ENCODE measurements at regions not wholly inside any gene's neighbourhood (a gene's known extent, or its start where the extent isn't known, plus 50 kb on each side); places are given as distances from the start of the nearest gene placed in this dataset.
"Not testable (repeated sequence)": the region's sequence is repeated elsewhere in the genome, so short reads cannot be mapped to it uniquely, and the experiment has no call there.

- DNase-seq (ENCODE audit: low read depth in 2 of 2) = no peak
Observed at GRCh38 chr5:27868292-27868691, 829.9 kb upstream of the CDH9 start.

DNA sequence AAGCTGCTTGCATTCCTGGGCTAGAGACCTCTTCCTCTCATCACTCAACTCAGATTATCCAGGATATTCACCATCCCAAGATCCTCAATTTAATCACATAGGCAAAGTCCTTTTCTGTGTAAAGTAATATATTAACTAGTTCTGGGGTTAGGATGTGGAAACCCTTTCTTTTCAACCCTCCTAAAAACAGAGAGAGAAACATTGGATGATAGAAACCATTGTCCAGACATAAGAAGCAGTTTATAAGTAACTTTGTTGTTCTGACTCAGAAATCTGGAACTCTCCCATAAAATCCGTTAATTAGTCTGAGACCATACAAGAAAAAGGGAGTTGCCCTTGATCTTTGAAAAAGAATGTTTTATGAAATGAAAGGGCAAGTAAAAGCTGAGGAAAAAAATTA, 817.1 kb upstream of the CDH9 start:
- DNase-seq (ENCODE audit: low read depth in 2 of 2) = no peak

- no peak for DNase-seq (ENCODE audit: low read depth in 2 of 2)
Observed at GRCh38 chr5:27854243-27854852, 816.0 kb upstream of the CDH9 start.

- DNase-seq (ENCODE audit: low read depth in 2 of 2) = no peak
Observed at GRCh38 chr5:27845248-27845647, 806.9 kb upstream of the CDH9 start.

GRCh38 chr5:27836704-27837103, 798.3 kb upstream of the CDH9 start:
- not testable (repeated sequence) for DNase-seq (ENCODE audit: low read depth in 2 of 2)

DNA sequence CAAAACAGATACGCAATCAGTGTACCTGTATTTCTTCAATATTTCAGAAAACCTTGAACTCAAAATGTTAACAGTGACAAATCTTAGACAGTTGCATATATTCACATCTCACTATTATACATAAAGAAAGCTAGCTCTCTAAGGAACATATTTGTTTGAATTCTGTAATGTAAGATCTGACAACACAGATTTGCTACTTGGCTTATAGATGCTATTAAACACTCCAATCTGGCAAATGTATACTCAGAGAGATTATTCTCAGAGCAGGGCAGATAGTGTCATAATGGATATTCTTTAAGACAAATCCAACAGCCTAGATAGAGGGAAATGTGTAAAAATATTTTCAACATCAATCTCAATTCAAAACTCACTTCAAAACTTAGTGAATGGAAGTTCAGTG, 794.5 kb upstream of the CDH9 start:
- no peak for DNase-seq (ENCODE audit: low read depth in 2 of 2)

GRCh38 chr5:27830546-27830945, 792.2 kb upstream of the CDH9 start:
- DNase-seq (ENCODE audit: low read depth in 2 of 2) = no peak

DNA sequence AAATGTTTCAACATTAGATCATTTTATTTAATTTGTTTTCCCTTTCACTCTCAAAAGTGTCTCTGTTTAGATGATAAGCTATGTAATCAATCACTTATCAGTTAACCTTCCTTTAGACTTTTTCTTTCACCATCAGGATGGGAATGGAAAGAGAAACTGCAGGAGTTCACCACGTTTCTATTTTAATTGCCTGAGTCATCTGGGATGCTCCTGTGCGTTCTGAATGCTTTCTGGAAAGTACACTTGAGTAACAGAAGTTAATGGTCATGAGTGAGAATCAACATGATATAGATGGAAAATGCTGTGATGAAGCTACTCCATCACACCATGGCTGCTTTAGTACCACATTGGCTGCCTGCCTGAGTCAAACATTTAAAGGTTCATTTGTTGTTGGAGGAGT, 783.3 kb upstream of the CDH9 start:
- no peak for DNase-seq (ENCODE audit: low read depth in 2 of 2)

DNA sequence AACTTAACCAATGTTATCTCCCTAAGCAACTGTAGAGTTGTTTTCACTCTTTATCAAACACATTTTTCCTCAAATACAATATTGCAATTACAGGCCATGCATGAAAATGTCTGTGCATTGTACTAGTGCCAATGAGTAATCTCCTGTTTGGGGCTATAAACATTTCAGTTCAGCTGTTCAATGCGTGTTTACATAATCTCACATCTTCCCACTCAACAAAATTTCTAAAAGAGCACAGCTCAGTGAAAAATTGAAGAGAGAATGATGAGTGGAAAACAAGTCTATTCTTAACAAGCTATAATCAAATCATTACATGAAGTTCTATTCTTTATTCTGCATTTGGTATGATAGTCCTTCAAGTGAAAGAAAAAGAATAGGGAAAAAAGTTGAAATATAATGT, 780.5 kb upstream of the CDH9 start:
- no peak for DNase-seq (ENCODE audit: low read depth in 2 of 2)

- DNase-seq (ENCODE audit: low read depth in 2 of 2) = no peak
Observed at GRCh38 chr5:27814983-27815382, 776.6 kb upstream of the CDH9 start.

DNA sequence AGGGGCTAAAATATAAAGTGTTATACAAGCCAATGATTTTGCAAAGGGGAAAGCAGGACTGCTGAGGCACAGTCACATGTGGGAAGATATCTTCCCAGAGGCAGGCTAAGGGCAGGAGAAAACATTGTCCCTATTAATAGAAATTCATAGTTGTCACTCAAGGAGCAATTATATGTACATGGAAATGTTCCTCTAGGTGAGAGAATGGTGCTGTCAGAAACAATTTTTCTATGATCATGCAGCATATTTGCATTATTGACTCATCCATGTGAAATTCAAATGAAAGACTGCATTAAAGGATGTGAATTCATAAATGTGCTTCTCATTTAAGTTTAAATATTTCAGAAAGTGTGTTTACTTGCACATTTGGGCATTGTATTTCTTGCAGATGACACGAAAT, 775.9 kb upstream of the CDH9 start:
- no peak for DNase-seq (ENCODE audit: low read depth in 2 of 2)

DNA sequence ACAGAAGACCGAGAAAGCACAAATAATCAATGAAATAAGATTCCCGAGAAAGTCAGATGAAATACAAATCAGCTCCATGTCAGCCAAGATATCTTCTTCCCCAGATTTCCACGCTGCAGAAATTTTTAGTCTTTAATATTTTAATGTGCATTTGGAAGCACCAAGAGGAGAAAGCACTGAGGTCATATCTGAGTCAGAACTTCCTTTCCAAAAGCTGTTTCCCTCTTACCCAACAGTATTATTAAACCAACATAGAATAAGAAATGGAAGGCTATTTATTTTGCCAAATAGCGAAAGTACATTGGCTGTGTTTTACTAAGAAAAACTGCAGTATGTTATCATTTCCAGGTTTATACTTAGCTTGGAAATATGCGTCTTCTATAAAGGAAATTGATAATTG, 772.1 kb upstream of the CDH9 start:
- no peak for DNase-seq (ENCODE audit: low read depth in 2 of 2)

- no peak for DNase-seq (ENCODE audit: low read depth in 2 of 2)
Observed at GRCh38 chr5:27797220-27797619, 758.8 kb upstream of the CDH9 start.

DNA sequence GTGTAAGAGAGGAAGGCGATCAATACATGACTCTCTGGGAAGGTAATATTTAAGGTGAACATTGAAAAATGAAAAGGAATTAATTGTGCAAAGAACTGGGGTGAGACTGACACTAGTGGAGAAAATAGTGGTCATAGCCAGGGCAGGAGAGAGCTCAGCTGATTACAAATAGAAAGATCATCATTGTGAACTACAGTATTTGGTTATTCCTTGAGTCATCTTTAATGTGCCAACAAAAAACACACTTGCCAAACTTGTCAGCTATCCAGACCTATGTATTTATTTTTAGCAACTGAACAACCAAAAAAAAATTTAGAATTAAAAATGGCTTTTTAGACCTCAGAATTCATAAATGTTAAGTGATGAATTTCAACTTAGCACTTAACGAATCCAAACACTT, 749.8 kb upstream of the CDH9 start:
- no peak for DNase-seq (ENCODE audit: low read depth in 2 of 2)

GRCh38 chr5:27784317-27784716, 745.9 kb upstream of the CDH9 start:
- no peak for DNase-seq (ENCODE audit: low read depth in 2 of 2)

GRCh38 chr5:27778121-27778520, 739.7 kb upstream of the CDH9 start:
- no peak for DNase-seq (ENCODE audit: low read depth in 2 of 2)

GRCh38 chr5:27773636-27774035, 735.2 kb upstream of the CDH9 start:
- DNase-seq (ENCODE audit: low read depth in 2 of 2) = no peak

DNA sequence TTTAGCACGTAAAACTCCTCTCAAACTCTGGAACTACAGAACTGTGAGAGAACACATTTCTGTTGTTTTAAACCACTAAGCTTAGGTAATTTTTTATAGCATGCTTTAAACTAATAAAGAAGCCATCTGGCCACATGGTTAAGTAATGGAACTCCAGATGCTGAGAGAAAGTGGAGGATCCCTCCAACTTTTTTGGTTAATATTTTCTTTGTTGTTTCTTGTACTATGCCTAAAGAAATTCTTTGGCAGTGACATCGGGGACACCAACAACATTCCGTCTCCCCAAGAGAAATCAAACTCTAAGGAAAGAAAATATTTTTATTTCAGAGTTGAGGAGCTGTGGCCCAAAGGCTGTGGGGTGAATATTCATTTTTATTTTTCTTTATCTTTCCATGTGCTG, 734.8 kb upstream of the CDH9 start:
- DNase-seq (ENCODE audit: low read depth in 2 of 2) = no peak

DNA sequence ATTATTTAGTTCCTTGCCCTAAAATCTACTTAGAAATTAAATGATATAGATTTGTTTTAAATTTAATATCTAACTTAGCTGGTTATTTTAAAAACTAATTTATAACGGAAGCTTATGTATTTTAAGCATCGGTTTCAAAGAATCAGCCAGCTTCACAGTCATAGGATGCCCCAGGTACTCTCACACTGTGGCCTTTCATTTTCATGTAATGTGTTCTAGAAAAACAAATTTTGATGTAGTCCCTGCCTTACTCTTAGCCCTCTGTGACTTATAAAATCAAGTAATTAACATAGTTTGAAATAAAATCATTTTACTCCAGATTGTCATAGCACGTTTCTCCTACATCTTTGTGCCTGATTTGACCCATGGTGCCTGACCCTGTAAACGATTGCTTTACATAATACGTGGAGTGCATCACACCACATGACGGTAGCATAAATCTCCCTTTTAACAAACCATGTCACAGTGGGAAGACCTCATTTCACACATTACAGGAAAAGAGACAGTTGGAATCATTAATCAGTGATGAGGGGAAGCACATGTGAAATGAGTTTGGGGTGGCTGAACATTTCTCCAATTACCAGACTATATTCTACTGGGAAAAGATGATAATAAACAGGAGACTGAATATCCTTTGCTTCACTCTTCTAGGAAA, 731.5 kb upstream of the CDH9 start:
- no peak for DNase-seq (ENCODE audit: low read depth in 2 of 2)

GRCh38 chr5:27748847-27749246, 710.5 kb upstream of the CDH9 start:
- DNase-seq (ENCODE audit: low read depth in 2 of 2) = no peak

DNA sequence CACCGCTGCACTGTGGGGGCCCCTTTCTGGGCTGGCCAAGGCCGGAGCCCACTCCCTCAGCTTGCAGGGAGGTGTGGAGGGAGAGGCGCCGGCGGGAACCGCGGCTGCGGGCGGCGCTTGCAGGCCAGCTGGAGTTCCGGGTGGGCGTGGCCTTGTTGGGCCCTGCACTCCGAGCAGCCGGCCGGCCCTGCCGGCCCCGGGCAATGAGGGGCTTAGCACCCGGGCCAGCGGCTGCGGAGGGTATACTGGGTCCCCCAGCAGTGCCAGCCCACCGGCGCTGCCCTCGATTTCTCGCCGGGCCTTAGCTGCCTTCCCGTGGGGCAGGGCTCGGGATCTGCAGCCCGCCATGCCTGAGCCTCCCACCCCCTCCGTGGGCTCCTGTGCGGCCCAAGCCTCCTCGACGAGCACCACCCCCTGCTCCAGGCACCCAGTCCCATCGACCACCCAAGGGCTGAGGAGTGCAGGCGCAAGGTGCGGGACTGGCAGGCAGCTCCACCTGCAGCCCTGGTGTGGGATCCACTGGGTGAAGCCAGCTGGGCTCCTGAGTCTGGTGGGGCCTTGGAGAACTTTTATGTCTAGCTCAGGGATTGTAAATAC, 705.1 kb upstream of the CDH9 start:
- not testable (repeated sequence) for DNase-seq (ENCODE audit: low read depth in 2 of 2)

GRCh38 chr5:27742805-27743204, 704.4 kb upstream of the CDH9 start:
- DNase-seq (ENCODE audit: low read depth in 2 of 2) = no peak

DNA sequence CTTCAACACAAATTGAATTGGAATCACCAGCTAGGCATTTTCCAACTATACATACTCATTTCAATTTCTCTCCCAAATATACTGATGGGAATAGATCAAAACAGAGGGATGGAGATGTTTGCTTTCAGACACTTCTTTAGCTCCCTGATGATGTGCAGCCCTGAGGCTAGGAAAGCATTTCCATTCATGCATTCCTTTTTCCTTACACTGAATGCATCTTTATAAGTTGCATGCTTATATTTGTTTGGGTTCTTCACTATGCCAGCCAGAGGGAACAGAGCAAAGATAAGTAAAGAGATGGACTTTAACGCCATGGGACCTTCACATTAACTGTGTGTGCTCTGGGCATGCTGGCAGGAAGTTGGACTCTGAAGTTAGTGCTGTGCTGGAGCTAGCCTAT, 696.5 kb upstream of the CDH9 start:
- no peak for DNase-seq (ENCODE audit: low read depth in 2 of 2)
